VCaP (cell line): ENCODE measurements at regions not wholly inside any gene's neighbourhood (a gene's known extent, or its start where the extent isn't known, plus 50 kb on each side); places are given as distances from the start of the nearest gene placed in this dataset.

Source experiments
- H3K27ac ChIP-seq: fragments of 450-650 bp; 2 replicates; pipeline ENCODE4 v1.5.1; 2017
- TF ChIP-seq, protein P1 (sequence below): fragments of 450-650 bp; conservative IDR thresholded peaks from 2 replicates; pipeline ENCODE4 v1.5.1; 2017; ENCODE audit warnings: mild to moderate bottlenecking, moderate library complexity

DNA sequence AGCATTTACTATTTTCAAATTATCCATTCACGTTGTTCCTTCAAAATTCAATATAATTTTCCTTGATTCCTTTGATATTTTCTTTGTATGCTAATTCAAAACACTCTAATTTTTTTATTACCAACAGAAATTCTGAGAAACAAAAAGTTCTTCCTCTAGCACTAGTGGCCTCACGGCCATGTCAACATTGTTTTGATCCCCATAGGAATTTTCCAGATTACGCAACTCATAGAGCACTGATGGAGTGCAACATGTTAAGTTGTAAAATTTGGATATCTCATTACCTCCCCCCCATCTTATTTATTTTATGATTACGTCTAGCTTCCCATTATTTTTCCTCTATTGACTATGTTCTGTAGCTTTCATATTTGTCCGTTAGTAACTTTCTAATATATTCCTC lies 745.3 kb downstream of the TUSC7 start:
- TF ChIP-seq, protein P1, sequence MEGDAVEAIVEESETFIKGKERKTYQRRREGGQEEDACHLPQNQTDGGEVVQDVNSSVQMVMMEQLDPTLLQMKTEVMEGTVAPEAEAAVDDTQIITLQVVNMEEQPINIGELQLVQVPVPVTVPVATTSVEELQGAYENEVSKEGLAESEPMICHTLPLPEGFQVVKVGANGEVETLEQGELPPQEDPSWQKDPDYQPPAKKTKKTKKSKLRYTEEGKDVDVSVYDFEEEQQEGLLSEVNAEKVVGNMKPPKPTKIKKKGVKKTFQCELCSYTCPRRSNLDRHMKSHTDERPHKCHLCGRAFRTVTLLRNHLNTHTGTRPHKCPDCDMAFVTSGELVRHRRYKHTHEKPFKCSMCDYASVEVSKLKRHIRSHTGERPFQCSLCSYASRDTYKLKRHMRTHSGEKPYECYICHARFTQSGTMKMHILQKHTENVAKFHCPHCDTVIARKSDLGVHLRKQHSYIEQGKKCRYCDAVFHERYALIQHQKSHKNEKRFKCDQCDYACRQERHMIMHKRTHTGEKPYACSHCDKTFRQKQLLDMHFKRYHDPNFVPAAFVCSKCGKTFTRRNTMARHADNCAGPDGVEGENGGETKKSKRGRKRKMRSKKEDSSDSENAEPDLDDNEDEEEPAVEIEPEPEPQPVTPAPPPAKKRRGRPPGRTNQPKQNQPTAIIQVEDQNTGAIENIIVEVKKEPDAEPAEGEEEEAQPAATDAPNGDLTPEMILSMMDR = no peak
- H3K27ac ChIP-seq = no peak overlapping the region

DNA sequence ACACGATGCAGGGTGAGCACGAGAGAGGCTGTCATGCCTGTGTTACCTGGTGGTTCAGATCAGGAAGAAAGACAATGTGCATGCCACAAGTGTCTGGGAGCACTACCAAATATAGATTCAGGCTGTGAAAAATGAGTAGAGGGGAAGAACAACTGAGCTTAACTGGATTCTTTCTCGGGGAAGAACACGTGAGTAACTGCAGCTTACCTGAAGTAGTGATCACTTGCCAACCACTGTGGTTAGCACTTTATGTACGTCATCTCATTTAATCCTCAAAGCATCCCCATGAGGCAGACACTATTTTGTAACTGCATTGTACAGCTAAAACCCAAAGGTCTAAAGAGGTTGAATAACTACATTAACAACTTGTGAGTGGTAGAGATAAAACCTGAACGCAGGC lies 746.2 kb downstream of the TUSC7 start:
- TF ChIP-seq, protein P1 = no peak
- H3K27ac ChIP-seq = no peak overlapping the region

DNA sequence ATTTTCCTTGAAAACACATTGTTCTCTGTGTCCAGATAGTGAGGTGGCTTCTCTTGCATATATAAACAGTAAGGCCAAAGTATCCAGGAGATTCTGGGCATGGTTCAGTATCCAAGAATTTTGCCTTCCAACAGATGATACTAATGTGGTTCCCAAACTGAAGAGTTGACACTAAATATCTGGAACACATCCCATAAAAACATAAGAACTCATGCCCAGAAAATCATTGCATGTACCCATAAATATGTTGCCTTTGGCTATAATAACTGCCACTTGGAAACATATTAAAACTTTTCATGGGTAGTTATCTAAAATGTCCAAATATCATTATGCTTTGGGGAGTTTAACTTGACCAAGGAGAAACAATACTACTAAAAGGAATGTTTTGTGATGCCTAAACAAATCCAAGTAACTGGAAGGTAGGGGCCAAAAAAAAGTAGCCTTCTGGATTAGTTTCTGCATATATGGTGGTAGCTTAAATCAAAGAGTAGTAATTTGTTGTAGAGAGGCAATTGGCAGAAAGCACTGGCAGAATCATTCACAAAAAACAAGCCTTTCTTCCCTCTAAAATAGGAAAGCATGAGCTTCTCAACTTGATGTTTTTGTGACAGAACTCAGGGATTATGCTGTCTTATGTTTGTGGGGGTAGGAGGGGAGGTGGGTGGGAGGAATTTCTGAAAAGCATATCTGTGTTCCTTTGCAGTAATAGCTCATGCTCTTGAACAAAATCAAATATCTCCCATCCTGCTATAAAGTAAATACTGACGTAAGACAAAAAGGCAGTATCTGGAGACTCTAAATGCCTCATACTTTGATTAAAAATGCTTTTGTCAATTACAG lies 753.9 kb downstream of the TUSC7 start:
- TF ChIP-seq, protein P1 = no peak
- H3K27ac ChIP-seq = peak overlapping the region; percentile 63

DNA sequence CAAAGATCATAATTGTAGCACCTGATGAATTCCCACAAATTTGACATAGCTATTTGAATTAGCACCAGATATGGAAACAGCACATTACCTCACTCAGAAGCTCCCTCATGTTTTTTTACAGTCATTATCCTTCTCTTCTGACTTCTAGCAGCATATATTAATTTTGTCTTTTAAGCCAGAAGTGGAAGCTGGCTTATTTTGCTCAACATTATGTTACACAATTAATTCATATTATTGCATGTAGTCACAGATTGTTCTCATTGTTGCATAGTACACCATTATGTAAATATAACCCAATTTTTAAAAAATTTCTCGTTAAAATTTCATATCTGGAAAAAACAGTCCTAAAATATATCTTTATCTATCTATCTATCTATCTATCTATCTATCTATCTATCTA lies 762.3 kb downstream of the TUSC7 start:
- TF ChIP-seq, protein P1 = no peak
- H3K27ac ChIP-seq = no peak overlapping the region

DNA sequence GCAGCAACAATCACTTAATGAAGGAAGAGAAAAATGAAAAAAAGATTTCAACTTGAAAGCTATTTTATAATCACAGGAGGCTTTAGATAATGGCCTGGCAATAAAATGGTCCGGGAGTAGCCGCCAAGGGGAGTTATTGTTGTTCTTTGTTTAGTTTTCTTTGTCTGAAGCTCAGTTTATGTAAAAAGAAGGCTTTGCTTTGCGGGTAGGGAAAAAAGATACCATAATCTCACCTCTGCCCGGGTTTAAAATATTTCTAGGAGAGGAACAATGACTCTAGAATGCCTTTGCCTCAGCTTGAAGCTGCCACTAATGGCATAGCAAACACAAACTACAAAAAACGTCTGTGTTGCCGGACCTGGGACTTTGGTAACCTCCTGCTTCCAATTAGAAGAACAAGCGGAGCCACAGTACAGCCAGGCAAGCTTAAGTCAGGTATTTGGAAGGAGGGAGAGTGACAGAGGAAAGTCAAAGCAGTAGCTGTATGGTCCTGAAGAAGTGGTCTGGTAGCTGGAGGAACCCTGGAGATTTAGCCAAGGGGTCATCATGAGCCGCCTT lies 764.5 kb downstream of the TUSC7 start:
- TF ChIP-seq, protein P1 = no peak
- no peak overlapping the region for H3K27ac ChIP-seq

DNA sequence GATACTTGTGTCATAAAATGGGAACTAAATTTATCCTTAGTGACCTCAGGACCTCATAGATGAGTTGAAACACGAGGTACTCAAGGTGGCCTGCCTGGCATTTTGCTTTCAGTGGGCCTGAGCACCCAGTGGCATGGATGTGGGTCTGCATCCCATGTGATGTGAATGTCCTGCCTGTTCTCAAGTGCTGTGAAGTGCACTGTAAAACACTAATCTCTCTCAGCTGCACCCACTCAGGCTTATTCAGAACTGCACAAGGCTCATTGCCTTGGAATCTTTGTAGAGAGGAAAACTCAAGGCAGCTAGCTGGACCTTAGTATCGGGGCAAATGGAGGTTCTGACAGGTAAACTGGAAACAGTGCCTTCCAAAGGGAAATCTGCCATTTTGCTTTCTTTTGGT lies 767.0 kb downstream of the TUSC7 start:
- H3K27ac ChIP-seq = peak overlapping the region; percentile 17; the same call in 1 of the 2 replicates
- TF ChIP-seq, protein P1 = no peak

DNA sequence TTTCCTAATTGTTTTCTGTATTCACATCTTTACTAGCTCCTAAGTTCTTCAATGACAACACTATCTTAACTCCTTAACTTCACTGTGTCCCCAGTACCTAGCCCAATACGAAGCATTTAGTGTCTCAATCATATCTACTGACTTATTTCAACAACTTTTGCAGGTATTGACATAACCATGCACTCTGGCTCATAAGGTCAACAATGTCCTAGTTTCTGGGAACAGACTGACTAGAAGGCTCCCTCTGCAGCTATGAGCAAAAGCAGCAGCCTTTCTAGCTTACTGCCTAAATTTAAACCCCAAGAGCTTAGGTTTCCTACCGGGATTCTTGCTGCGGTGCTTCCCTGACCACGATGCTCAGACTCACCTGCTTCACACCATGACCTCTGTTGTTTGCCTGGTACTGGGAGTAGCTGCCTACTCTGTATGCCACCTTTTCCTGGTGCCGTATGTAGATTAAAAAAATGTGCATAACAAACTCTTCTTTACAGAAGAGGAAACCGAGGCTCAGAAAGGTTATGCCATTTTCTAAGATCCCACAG lies 767.7 kb downstream of the TUSC7 start:
- TF ChIP-seq, protein P1 = peak; percentile 47; the same call in 1 of the 2 replicates
- H3K27ac ChIP-seq = peak overlapping the region; percentile 17
